Stomach (tissue), 8 donors: ENCODE measurements at regions not wholly inside any gene's neighbourhood (a gene's known extent, or its start where the extent isn't known, plus 50 kb on each side); places are given as distances from the start of the nearest gene placed in this dataset.

Experiments
- DNase-seq, 2 donors: peaks; one replicate each; pipeline versions ENCODE4 v3.0.0 to v3.0.0-alpha.2; 2013 to 2019
- H3K27ac ChIP-seq, 5 donors: fragments of 200-600 bp in 4 of 5; sonication (generic) in 4 of 5; one replicate each; pipeline ENCODE4 v1.5.1; 2013 to 2019; ENCODE audit warnings: mild to moderate bottlenecking in 1 of 5, moderate library complexity in 1 of 5
- H3K27me3 ChIP-seq, 3 donors: fragments of 200-600 bp; sonication (generic); one replicate each; pipeline ENCODE4 v1.5.1; 2017 to 2019; ENCODE audit warnings: mixed run types in 1 of 3
- H3K36me3 ChIP-seq, 4 donors: fragments of 200-600 bp; sonication (generic); 1 replicate in 3 of 4; 2 replicates in 1 of 4; pipeline ENCODE4 v1.5.1; 2016 to 2019
- H3K4me1 ChIP-seq, 4 donors: fragments of 200-600 bp; sonication (generic); one replicate each; pipeline ENCODE4 v1.5.1; 2016 to 2019
- H3K4me3 ChIP-seq, 4 donors: fragments of 200-600 bp; sonication (generic) in 3 of 4; one replicate each; pipeline ENCODE4 v1.5.1; 2016 to 2019; ENCODE audit warnings: mild to moderate bottlenecking in 1 of 4
- H3K9me3 ChIP-seq, 4 donors: fragments of 200-600 bp; sonication (generic); one replicate each; pipeline ENCODE4 v1.5.1; 2016 to 2019
- EP300 ChIP-seq: sonication (generic); formaldehyde crosslinking; IDR thresholded peaks from one replicate; pipeline ENCODE4 v1.6.1; 2017; ENCODE audit warnings: antibody characterized with exemption
- POLR2A ChIP-seq, 4 donors: fragments of 450-650 bp; IDR thresholded peaks; one replicate each; pipeline ENCODE4 v1.6.1; 2016; ENCODE audit warnings: antibody characterized with exemption in 4 of 4, control low read depth in 2 of 4, mild to moderate bottlenecking in 1 of 4, moderate library complexity in 1 of 4
- POLR2AphosphoS5 ChIP-seq, 3 donors: sonication (generic); formaldehyde crosslinking; IDR thresholded peaks; one replicate each; pipeline ENCODE4 v1.6.1; 2016; ENCODE audit warnings: antibody characterized with exemption in 3 of 3
- WGBS, 5 donors: extraction: QIAGEN DNeasy Blood & Tissue Kit in 3 of 5; methylation state at CpG; one replicate each; pipeline versions ENCODE4 v1.1.5 to v1.1.7; 2013 to 2018; 5-methylcytosine and 5-hydroxymethylcytosine counted together
- intact Hi-C: fragments of 100-400 bp; cut with DNase I; formaldehyde crosslinking; loops from one replicate; pipeline ENCODE4 v1.15.1; 2023; ENCODE audit warnings: low total_unique reads
- TF ChIP-seq, protein P1 (sequence below), 7 experiments: fragments of 450-650 bp in 4 of 7; fragments of 200-600 bp in 3 of 7; sonication (generic) in 3 of 7; IDR thresholded peaks; one replicate each; pipeline ENCODE4 v1.5.1; 2016 to 2019; ENCODE audit warnings: antibody characterized with exemption in 7 of 7, control low read depth in 2 of 7, mild to moderate bottlenecking in 1 of 7
- donor health status: healthy with polysubstance abuse.
- donor health status: Bipolar disorder and iron deficiency.
- donor health status: healthy.

- WGBS, 5 donors: 78 to 87% (median 86%) methylated on average over 7 of the region's 7 CpGs
- intact Hi-C loops: no loop called here
- Histone ChIP-seq H3K4me3 (no peak overlapping the region), H3K36me3 (no peaks in the 10 kb centered on the region), H3K27ac (no peak overlapping the region), H3K27me3 (no peaks in the 10 kb centered on the region), H3K9me3 (no peaks in the 10 kb centered on the region), H3K4me1 (peaks cover 0 to 4% (median 1%) of the 10 kb centered on the region in 4 donors)
- no peak for DNase-seq
- no peak for TF ChIP-seq EP300
- TF ChIP-seq, protein P1, sequence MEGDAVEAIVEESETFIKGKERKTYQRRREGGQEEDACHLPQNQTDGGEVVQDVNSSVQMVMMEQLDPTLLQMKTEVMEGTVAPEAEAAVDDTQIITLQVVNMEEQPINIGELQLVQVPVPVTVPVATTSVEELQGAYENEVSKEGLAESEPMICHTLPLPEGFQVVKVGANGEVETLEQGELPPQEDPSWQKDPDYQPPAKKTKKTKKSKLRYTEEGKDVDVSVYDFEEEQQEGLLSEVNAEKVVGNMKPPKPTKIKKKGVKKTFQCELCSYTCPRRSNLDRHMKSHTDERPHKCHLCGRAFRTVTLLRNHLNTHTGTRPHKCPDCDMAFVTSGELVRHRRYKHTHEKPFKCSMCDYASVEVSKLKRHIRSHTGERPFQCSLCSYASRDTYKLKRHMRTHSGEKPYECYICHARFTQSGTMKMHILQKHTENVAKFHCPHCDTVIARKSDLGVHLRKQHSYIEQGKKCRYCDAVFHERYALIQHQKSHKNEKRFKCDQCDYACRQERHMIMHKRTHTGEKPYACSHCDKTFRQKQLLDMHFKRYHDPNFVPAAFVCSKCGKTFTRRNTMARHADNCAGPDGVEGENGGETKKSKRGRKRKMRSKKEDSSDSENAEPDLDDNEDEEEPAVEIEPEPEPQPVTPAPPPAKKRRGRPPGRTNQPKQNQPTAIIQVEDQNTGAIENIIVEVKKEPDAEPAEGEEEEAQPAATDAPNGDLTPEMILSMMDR (IDR thresholded peaks at IDR 0.05): no peak
- no peak for TF ChIP-seq POLR2AphosphoS5 (IDR thresholded peaks at IDR 0.05)
- TF ChIP-seq POLR2A (IDR thresholded peaks at IDR 0.05): no peak
Observed at GRCh38 chr7:47083476-47084250, 498.2 kb downstream of the TNS3 start.

DNA sequence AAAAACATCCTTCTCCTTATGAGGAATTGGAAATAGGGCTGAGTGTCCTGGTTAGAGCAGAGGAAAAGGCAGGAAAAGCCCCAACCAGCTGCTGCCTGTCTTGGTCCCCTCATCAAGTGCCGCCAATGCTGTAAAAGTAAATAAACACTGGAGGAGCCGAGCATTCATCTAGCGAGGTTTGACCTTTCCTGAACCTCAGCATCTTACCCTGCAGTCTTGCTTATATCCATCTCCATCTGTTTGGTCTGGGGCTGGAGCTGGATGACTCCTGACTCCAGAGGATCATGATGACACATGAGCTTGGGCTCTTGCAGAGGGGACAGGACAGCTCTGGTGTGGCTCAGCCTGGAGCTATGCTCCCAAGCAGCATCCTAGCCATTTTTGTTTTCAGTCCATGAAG is 501.1 kb downstream of the TNS3 start:
- 41 to 64% (median 52%) methylated on average over 3 of the region's 3 CpGs for WGBS, 5 donors
- Histone ChIP-seq H3K36me3 (no peaks in the 10 kb centered on the region), H3K9me3 (no peaks in the 10 kb centered on the region), H3K4me1 (peaks cover 0 to under 1% (median 0%) of the 10 kb centered on the region in 4 donors), H3K4me3 (no peak overlapping the region), H3K27ac (no peak overlapping the region), H3K27me3 (no peaks in the 10 kb centered on the region)
- intact Hi-C loops: no loop called here
- peak in 1 of 2 donors; percentile 39 for DNase-seq
- TF ChIP-seq POLR2AphosphoS5 (IDR thresholded peaks at IDR 0.05): peak in 1 of 3 donors; percentile 55
- TF ChIP-seq EP300: no peak

DNA sequence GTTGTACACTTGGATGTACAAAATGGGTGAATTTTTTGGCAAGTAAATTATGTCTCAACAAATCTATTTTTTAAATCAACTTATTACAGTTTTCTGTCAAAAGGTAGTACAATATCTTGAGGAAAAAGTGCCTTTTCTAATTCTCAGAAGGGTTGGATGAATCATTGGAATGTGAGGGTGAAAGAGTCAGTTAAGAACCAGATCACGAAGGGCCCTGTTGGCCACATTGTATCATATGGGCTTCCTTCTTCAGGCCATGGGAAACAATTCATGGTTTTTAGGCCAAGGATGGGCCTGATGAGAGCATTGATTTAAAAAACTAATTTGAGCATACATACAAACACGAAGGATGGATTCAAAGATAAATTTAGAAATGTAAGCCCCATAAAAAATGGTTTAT is 503.7 kb downstream of the TNS3 start:
- TF ChIP-seq POLR2AphosphoS5 (IDR thresholded peaks at IDR 0.05) (no peak), EP300 (no peak), POLR2A (IDR thresholded peaks at IDR 0.05) (no peak)
- TF ChIP-seq, protein P1 (IDR thresholded peaks at IDR 0.05): no peak
- peaks cover 0 to 18% (median 8%) of the 10 kb centered on the region in 4 donors for H3K4me1 ChIP-seq
- intact Hi-C loops: no loop called here
- H3K27ac ChIP-seq: no peak overlapping the region
- no peak overlapping the region for H3K4me3 ChIP-seq
- H3K36me3 ChIP-seq: no peaks in the 10 kb centered on the region
- DNase-seq: no peak
- H3K9me3 ChIP-seq: no peaks in the 10 kb centered on the region
- H3K27me3 ChIP-seq: no peaks in the 10 kb centered on the region
- WGBS, 5 donors: 81 to 92% (median 85%) methylated on average over 2 of the region's 2 CpGs

DNA sequence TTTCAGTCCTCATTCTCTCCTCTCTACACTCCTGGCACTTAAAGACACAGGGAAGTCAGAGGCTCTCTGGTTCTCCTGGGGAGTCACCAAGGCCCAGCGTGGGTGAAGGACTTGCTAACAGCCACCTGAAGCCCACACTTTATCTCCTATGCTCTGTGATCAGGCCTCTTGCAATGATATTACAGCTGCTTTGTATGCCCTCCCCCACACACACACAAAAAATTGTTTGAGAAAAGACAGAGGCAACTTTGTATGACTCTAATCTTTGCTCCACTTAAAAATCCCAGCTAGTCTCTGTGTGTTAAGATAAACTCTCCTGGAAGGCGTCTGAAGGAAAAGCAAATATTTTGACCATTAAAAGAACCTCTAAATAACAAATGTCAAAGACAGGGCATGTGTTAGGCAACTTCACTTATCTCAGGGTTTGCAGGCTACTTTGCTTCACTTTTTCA is 507.2 kb downstream of the TNS3 start:
- intact Hi-C loops: no loop called here
- Histone ChIP-seq H3K36me3 (no peaks in the 10 kb centered on the region), H3K27me3 (no peaks in the 10 kb centered on the region), H3K4me1 (peaks cover 0 to 18% (median 8%) of the 10 kb centered on the region in 4 donors), H3K9me3 (no peaks in the 10 kb centered on the region), H3K27ac (peak overlapping the region in 2 of 5 donors; percentile 32 to 46), H3K4me3 (no peak overlapping the region)
- no peak for TF ChIP-seq EP300
- no peak for TF ChIP-seq POLR2AphosphoS5 (IDR thresholded peaks at IDR 0.05)
- TF ChIP-seq, protein P1 (IDR thresholded peaks at IDR 0.05): no peak
- TF ChIP-seq POLR2A (IDR thresholded peaks at IDR 0.05): no peak
- peak in 1 of 2 donors; percentile 61 for DNase-seq
- 17 to 25% (median 20%) methylated on average over 2 of the region's 2 CpGs for WGBS, 5 donors

GRCh38 chr7:47073284-47073683 is 508.6 kb downstream of the TNS3 start:
- Histone ChIP-seq H3K27me3 (no peaks in the 10 kb centered on the region), H3K9me3 (no peaks in the 10 kb centered on the region), H3K4me3 (no peak overlapping the region), H3K27ac (no peak overlapping the region), H3K36me3 (no peaks in the 10 kb centered on the region), H3K4me1 (peaks cover 0 to 18% (median 8%) of the 10 kb centered on the region in 4 donors)
- TF ChIP-seq, protein P1 (IDR thresholded peaks at IDR 0.05): no peak
- no peak for TF ChIP-seq POLR2AphosphoS5 (IDR thresholded peaks at IDR 0.05)
- no peak for TF ChIP-seq POLR2A (IDR thresholded peaks at IDR 0.05)
- TF ChIP-seq EP300: no peak
- WGBS, 5 donors: 95 to 97% (median 96%) methylated on average over 7 of the region's 7 CpGs
- intact Hi-C loops: no loop called here
- DNase-seq: no peak
